HG03442 (cell line): ENCODE measurements at regions not wholly inside any gene's neighbourhood (a gene's known extent, or its start where the extent isn't known, plus 50 kb on each side); places are given as distances from the start of the nearest gene placed in this dataset.
"Not testable (repeated sequence)": the region's sequence is repeated elsewhere in the genome, so short reads cannot be mapped to it uniquely, and the experiment has no call there.

ENCODE experiments used
- ATAC-seq: cut with Tn5 transposase; IDR thresholded peaks from one replicate; pipeline ENCODE4 v1.9.1; 2021; ENCODE audit warnings: mild to moderate bottlenecking, moderate library complexity; ENCODE audit not compliant: unreplicated experiment

DNA sequence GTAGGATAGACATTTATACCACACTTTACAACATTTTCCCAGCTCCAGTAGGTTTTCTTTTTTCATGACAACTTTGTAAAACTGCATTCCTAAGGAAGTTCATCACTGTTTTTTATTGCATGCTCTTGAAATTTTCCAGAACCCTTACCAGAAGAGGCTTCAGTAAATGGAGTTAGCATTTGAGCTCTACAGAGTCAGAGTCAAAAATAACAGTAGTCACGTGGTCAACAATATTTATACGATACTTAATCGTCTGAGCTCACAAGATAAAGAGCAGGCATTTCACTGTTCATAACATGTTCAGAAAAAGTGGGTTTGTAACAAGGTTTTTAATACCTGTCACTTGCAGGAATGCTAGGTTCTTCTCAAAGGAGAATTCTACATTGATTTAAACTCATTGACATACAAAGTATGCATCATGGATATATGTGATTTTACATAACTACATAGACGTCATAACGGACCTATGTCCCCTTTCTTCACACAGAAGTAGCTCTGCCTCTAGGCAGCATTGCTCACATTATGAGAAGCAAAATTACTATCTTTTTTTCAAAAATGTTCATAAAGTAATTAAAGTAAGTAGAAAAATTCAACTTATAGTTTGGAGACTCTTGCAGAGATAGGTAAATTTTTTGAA is 187.0 kb upstream of the COL3A1 start:
- ATAC-seq, result no peak

- ATAC-seq, result no peak
Measured at GRCh38 chr2:188787658-188788240, 186.4 kb upstream of the COL3A1 start.

DNA sequence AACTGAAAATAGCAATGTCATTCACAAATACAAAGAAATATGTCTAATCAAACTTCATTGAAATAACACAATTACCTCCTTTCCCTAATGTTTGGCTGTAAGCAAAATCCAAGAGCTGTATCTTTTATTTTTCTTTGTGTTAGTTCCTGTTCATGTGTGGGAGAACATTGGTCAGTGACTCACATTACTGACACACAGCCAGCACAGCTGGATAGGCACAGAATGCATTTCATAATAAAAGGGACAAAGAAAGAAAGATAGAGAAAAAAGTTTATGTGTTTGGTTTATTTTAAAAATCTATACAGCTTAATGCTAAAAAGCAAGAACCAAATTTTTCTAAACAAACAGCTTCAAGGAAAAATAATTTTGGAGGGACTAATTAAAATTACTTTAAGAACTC is 185.6 kb upstream of the COL3A1 start:
- no peak for ATAC-seq

DNA sequence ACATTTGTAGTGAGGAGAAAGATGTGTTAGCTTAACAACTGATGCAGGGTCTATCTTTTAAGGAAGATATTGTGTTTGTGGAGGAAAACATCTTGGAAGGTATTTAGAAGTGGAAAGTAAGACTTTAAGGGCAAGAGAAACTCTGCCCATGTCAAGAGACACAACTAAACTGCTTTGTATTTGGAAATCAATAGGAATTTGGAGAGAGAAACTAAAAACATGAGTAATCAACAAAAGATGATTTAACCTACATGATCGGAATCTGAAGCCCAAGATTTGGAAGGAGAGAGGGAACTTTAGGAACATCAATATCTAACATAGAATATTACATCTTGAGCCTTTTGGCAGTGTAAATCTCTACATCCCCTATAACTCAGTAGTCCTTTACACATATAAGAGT is 184.2 kb upstream of the COL3A1 start:
- ATAC-seq, result no peak

DNA sequence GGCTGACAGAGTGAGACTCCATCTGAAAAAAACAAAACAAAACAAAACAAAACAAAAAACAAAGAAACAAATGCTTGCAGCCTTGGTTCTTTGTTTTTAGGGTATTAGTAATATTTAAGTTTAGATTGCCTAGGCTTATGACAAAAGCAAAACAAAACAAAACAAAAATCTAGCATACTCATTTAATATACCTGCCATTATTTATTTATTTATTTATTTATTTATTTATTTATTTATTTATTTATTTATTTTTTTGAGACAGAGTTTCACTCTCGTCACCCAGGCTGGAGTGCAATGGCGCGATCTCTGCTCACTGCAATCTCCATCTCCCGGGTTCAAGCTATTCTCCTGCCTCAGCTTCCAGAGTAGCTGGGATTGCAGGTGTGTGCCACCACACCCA is 179.7 kb upstream of the COL3A1 start:
- not testable (repeated sequence) for ATAC-seq

DNA sequence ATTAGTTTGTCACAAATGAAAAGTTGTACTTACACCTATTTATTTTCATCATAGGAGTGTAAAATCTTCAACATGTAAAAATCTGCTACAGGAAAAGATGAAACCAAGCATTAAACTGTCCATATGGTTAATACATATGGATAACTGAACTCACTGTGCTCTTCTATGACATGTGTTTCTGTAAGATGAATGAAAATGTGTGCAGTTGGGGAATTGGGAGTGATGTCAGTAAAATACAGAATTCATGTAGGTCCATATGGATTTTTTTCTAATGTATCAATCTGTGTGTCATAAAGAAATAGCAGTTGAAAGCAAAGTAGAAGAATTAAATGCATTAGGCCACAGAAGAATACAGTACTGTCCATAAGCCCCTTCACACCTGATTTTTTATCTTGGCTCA is 178.4 kb upstream of the COL3A1 start:
- no peak for ATAC-seq

- ATAC-seq, result no peak
Measured at GRCh38 chr2:188797371-188797770, 176.8 kb upstream of the COL3A1 start.

DNA sequence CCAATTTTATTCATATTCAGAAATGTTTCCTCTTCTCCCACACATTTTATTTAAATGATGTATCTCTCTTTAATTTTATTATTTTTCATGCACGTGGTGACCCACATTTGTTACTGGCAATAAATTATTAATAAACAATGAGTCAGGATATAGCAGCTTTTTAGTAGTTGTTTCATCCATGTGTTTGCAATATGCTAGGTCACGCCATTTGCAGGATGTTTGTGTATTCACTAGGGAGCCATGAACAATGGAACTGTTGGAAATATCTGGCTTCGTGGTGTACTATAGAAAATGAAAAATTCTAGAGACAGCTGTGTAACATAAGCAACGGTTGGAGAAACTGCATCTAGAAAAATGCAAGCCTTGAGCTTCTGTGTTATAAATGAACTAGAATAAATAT is 176.0 kb upstream of the COL3A1 start:
- ATAC-seq, result no peak

DNA sequence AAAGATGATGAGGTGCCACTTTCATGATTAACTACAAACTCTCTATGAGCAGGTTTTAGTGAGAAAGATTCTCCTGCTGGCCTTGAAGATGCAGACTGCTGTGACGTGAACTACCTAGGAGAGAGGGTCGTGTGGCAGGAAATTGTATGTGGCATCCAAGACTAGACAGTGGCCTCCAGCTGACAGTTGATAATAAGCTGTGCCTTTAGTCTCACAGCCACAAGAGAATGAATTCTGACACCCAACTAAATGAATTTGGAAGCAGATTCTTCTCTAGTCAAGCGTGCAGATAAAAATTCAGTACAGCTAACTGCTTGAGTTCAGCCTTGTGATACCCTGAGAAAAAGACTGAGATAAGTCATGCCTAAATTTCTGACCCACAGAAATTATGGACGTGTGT is 169.0 kb upstream of the COL3A1 start:
- no peak for ATAC-seq

- no peak for ATAC-seq
Measured at GRCh38 chr2:188808947-188809355, 165.2 kb upstream of the COL3A1 start.

GRCh38 chr2:188810586-188810985 is 163.6 kb upstream of the COL3A1 start:
- ATAC-seq, result no peak

GRCh38 chr2:188811522-188811921 is 162.7 kb upstream of the COL3A1 start:
- no peak for ATAC-seq

DNA sequence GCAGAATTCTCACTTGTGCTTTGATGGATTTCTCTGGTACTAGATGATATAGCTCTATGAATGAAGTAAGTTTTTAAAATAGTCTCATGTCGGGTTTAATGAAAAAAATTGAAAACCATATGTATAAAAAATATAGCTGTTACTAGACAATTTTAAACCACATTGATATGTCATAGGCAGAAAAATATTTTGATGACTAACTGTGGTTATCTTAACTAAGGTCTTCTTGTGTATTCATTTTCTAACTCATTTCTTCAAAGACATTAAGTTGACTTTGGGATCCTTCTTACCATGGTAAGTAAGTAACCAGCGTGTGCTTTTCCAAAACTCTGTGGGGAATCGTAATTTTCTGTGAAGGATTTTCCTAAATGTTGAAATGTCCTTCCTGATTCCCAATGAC is 160.9 kb upstream of the COL3A1 start:
- no peak for ATAC-seq

- no peak for ATAC-seq
Measured at GRCh38 chr2:188813857-188814256, 160.3 kb upstream of the COL3A1 start.

- no peak for ATAC-seq
Measured at GRCh38 chr2:188819011-188819410, 155.2 kb upstream of the COL3A1 start.

- no peak for ATAC-seq
Measured at GRCh38 chr2:188819792-188820191, 154.4 kb upstream of the COL3A1 start.

DNA sequence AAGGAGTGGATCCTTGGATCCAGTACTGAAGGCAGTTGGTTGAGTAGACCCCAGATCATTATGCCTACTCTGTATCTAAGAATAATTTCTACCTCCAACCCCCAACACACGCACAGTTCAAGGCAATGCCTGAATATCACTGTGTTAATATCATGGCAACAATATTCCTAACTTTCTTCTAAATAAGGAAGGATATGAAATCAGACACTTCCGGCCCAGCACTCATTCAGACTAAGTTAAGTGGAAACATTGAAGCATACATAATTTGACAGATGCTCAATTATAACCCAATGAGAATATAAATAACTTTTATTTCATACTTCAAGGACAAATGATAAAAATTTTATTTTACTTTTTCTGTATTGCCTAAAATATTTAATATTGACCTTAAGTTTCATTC is 153.6 kb upstream of the COL3A1 start:
- no peak for ATAC-seq

GRCh38 chr2:188824125-188824524 is 150.0 kb upstream of the COL3A1 start:
- ATAC-seq, result no peak

GRCh38 chr2:188833331-188833730 is 140.8 kb upstream of the COL3A1 start:
- no peak for ATAC-seq

- ATAC-seq, result no peak
Measured at GRCh38 chr2:188833799-188834198, 140.4 kb upstream of the COL3A1 start.

DNA sequence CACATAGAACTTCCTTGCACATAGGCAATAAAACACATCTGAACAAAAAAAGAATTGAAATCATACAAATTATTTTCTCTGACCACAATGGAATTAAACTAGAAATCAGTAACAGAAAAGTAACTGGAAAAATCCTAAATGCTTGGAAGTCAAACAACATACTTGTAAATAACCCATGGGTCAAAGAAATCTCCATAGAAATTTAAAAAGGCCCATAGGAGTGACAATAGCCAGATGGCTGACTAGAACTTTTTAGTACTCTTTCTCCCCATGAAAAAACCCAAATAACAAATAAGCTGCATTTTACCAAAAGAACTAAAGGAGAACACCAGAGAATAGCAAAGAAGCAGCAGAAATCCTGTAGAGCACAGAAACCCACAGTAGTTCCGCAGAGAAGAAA is 139.2 kb upstream of the COL3A1 start:
- ATAC-seq, result no peak

DNA sequence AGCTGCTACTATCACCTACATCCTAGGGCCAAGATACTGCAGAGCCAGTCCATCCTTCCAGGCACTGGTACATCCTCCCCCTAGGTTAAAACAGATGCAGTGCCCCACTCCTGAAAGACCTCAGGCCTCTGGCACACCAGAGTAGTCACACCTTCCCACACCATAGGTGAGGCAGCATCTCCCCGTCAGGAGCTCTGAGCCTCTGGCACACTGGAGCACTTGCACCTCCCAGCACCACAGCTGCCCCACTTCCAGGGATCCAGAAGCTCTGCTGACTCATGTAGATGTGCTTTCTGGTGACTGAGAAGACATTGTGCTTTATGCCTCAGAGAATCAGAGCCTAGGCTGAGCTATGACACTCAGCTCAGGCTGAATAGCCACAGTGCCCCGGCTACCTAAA is 138.4 kb upstream of the COL3A1 start:
- ATAC-seq, result no peak

GRCh38 chr2:188845692-188846091 is 128.5 kb upstream of the COL3A1 start:
- ATAC-seq, result no peak
